ENCODE measurements at regions not wholly inside any gene's neighbourhood (a gene's known extent, or its start where the extent isn't known, plus 50 kb on each side); places are given as distances from the start of the nearest gene placed in this dataset.
"Not testable (repeated sequence)": the region's sequence is repeated elsewhere in the genome, so short reads cannot be mapped to it uniquely, and the experiment has no call there.

GRCh38 chr4:125620066-125620860, 305.5 kb downstream of the FAT4 start:
- no peak for DNase-seq

- DNase-seq: no peak
These were observed 310.2 kb downstream of the FAT4 start for GRCh38 chr4:125624951-125625350.

GRCh38 chr4:125626946-125627345, 312.2 kb downstream of the FAT4 start:
- no peak for DNase-seq

GRCh38 chr4:125639182-125639621, 324.4 kb downstream of the FAT4 start:
- DNase-seq: no peak

- DNase-seq: no peak
These were observed 326.9 kb downstream of the FAT4 start for GRCh38 chr4:125641611-125642010.

GRCh38 chr4:125642645-125643044, 327.9 kb downstream of the FAT4 start:
- no peak for DNase-seq

- DNase-seq: no peak
These were observed 334.7 kb downstream of the FAT4 start for GRCh38 chr4:125649452-125649851.

- no peak for DNase-seq
These were observed 335.8 kb downstream of the FAT4 start for GRCh38 chr4:125650557-125650956.

GRCh38 chr4:125651707-125652357, 337.1 kb downstream of the FAT4 start:
- DNase-seq: not testable (repeated sequence)

GRCh38 chr4:125658773-125659172, 344.0 kb downstream of the FAT4 start:
- no peak for DNase-seq

- no peak for DNase-seq
These were observed 349.4 kb downstream of the FAT4 start for GRCh38 chr4:125663896-125664767.

GRCh38 chr4:125666635-125667034, 351.9 kb downstream of the FAT4 start:
- DNase-seq: no peak

GRCh38 chr4:125676156-125676555, 361.4 kb downstream of the FAT4 start:
- DNase-seq: no peak

- no peak for DNase-seq
These were observed 361.8 kb downstream of the FAT4 start for GRCh38 chr4:125676583-125676982.

- peak in 1 of 2 experiments; percentile 21 for DNase-seq
These were observed 363.0 kb downstream of the FAT4 start for GRCh38 chr4:125677665-125678307.

- no peak for DNase-seq
These were observed 365.2 kb downstream of the FAT4 start for GRCh38 chr4:125679989-125680388.

- no peak for DNase-seq
These were observed 366.5 kb downstream of the FAT4 start for GRCh38 chr4:125681240-125681639.

- DNase-seq: no peak
These were observed 368.0 kb downstream of the FAT4 start for GRCh38 chr4:125682730-125683129.

- DNase-seq: no peak
These were observed 374.1 kb downstream of the FAT4 start for GRCh38 chr4:125688841-125689240.

GRCh38 chr4:125689805-125690204, 375.1 kb downstream of the FAT4 start:
- DNase-seq: no peak

GRCh38 chr4:125693228-125693627, 378.5 kb downstream of the FAT4 start:
- DNase-seq: no peak

- no peak for DNase-seq
These were observed 387.7 kb downstream of the FAT4 start for GRCh38 chr4:125702406-125702805.

GRCh38 chr4:125703443-125703842, 388.7 kb downstream of the FAT4 start:
- no peak for DNase-seq

Data from Kasumi-1 (cell line).